Activated T-cell treated with anti-CD3 and anti-CD28 coated beads, Interleukin-2, amount 50 U/mL, for 72 hours (primary cell): ENCODE measurements at regions not wholly inside any gene's neighbourhood (a gene's known extent, or its start where the extent isn't known, plus 50 kb on each side); places are given as distances from the start of the nearest gene placed in this dataset.

Source experiments
- ATAC-seq, 2 donors: fragments of 150-1000 bp; cut with Tn5 transposase; replicated peaks in 1 of 2; 2 replicates each; pipeline ENCODE4 v1.10.0; 2021; ENCODE audit warnings: moderate library complexity in 2 of 2, mild to moderate bottlenecking in 1 of 2
- DNase-seq, 2 donors: peaks; one replicate each; pipeline ENCODE4 v3.0.0; 2021 to 2022; ENCODE audit warnings: mixed read lengths in 1 of 2
- H3K27ac Mint-ChIP-seq: one replicate; pipeline ENCODE4 v1.8.0; 2022; ENCODE audit warnings: mild to moderate bottlenecking, moderate library complexity, mixed read lengths
- H3K27me3 Mint-ChIP-seq: one replicate; pipeline ENCODE4 v1.8.0; 2022; ENCODE audit warnings: low read depth, mixed read lengths
- H3K36me3 Mint-ChIP-seq, 2 donors: one replicate each; pipeline ENCODE4 v1.8.0; 2022; ENCODE audit warnings: mixed read lengths in 2 of 2, mild to moderate bottlenecking in 1 of 2; ENCODE audit not compliant: insufficient read depth in 2 of 2
- H3K4me1 Mint-ChIP-seq: one replicate; pipeline ENCODE4 v1.8.0; 2022; ENCODE audit warnings: low read depth, mixed read lengths
- H3K4me3 Mint-ChIP-seq, 2 donors: one replicate each; pipeline ENCODE4 v1.8.0; 2022; ENCODE audit warnings: mild to moderate bottlenecking in 2 of 2, mixed read lengths in 2 of 2, moderate library complexity in 2 of 2
- H3K9me3 Mint-ChIP-seq, 2 donors: one replicate each; pipeline ENCODE4 v1.8.0; 2022; ENCODE audit warnings: mixed read lengths in 2 of 2

- peaks cover 0 to 10% of the 10 kb centered on the region in 2 donors for H3K9me3 Mint-ChIP-seq
- no peak for DNase-seq
- H3K27ac Mint-ChIP-seq = no peak overlapping the region
- peaks cover 70% of the 10 kb centered on the region for H3K4me1 Mint-ChIP-seq
- no peak overlapping the region for H3K4me3 Mint-ChIP-seq
- H3K27me3 Mint-ChIP-seq = no peaks in the 10 kb centered on the region
- no peak for ATAC-seq
- peaks cover 13 to 30% of the 10 kb centered on the region in 2 donors for H3K36me3 Mint-ChIP-seq
These were observed 57.0 kb downstream of the PHLDA1 start for GRCh38 chr12:75974323-75975187.

GRCh38 chr12:75971253-75971652, 60.3 kb downstream of the PHLDA1 start:
- peak in 1 of 2 donors; percentile 64 for ATAC-seq
- Mint-ChIP-seq H3K4me3 (no peak overlapping the region), H3K4me1 (peaks cover 49% of the 10 kb centered on the region), H3K27ac (no peak overlapping the region), H3K27me3 (no peaks in the 10 kb centered on the region), H3K9me3 (peaks cover 0 to 10% of the 10 kb centered on the region in 2 donors), H3K36me3 (peaks cover 13 to 30% of the 10 kb centered on the region in 2 donors)
- no peak for DNase-seq

GRCh38 chr12:75970310-75970709, 61.3 kb downstream of the PHLDA1 start:
- H3K9me3 Mint-ChIP-seq = peaks cover 0 to 10% of the 10 kb centered on the region in 2 donors
- no peak overlapping the region for H3K27ac Mint-ChIP-seq
- no peak for ATAC-seq

DNA sequence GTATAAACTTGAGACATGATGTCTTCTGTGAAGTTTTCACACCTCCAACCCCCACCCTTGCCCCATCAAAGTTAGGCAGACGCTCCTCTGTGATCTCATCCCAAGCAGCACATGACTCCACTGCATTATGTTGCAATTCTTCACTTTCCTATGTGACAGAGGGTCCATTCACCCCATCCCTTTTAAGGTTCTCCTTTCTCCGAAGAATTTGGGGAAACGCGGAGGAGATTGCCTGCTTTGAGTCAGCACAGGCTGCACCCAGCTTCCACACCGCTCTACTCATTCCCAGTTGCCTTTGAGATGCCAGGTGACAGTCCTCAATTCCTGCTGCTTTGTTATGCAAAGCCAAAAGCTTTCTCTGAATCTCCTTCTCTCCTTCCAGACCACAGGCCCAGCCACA, 61.8 kb downstream of the PHLDA1 start:
- Mint-ChIP-seq H3K4me3 (no peak overlapping the region), H3K27ac (no peak overlapping the region), H3K36me3 (peaks cover 13 to 30% of the 10 kb centered on the region in 2 donors), H3K9me3 (peaks cover 0 to 10% of the 10 kb centered on the region in 2 donors), H3K4me1 (peaks cover 55% of the 10 kb centered on the region), H3K27me3 (peaks cover 2% of the 10 kb centered on the region)
- ATAC-seq = no peak
- DNase-seq = no peak

More at GRCh38 chr12:75970310-75970709, 61.3 kb downstream of the PHLDA1 start:
- Mint-ChIP-seq H3K36me3 (peaks cover 13 to 30% of the 10 kb centered on the region in 2 donors), H3K27me3 (no peaks in the 10 kb centered on the region), H3K4me1 (peaks cover 52% of the 10 kb centered on the region), H3K4me3 (no peak overlapping the region)
- no peak for DNase-seq

DNA sequence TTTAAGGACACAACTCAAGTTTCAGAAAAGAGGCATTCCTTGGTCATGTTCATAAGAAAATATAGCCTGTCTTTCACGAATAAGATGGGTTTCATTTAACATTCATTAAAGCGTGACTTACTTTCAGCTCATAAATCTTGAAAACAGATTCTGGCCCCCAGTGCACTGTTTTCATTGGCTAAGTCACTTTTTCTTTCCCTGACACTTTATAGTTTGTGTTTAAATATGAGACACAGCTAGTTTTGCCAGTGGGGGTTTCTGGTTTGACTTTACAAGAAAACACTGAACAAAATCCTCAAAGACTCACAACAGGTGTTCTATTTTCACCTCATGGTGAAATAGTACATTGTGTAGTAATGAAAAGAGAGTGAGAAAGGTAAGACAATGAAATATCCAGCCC, 65.9 kb downstream of the PHLDA1 start:
- no peak for ATAC-seq
- H3K36me3 Mint-ChIP-seq = peaks cover 3 to 5% of the 10 kb centered on the region in 2 donors
- no peaks in the 10 kb centered on the region for H3K9me3 Mint-ChIP-seq
- peaks cover 7% of the 10 kb centered on the region for H3K27me3 Mint-ChIP-seq
- no peak for DNase-seq
- peak overlapping the region; percentile 70 for H3K27ac Mint-ChIP-seq
- H3K4me3 Mint-ChIP-seq = peak overlapping the region in 1 of 2 donors; percentile 14
- H3K4me1 Mint-ChIP-seq = peaks cover 35% of the 10 kb centered on the region

GRCh38 chr12:75964150-75964549, 67.4 kb downstream of the PHLDA1 start:
- H3K27ac Mint-ChIP-seq = peak overlapping the region; percentile 28

DNA sequence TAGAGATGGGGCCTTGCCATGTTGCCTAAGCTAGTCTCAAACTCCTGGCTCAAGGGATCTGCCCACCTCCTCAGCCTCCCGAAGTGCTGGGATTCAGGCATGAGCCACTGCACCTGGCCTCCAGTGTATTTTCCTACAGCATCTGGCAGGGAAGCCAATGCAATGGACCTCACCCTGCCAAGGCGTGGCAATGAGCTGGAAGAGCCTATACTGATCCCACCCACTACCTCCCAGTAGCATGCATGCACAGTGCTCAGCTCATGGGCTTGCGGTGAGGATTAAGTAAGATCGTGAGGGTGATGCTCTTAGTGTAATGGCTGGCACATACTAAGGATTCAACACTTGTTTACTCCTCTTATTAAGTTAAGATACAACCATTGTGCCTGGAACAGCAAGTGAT, 69.7 kb downstream of the PHLDA1 start:
- no peak for DNase-seq
- Mint-ChIP-seq H3K27me3 (peaks cover 7% of the 10 kb centered on the region), H3K4me3 (no peak overlapping the region), H3K27ac (no peak overlapping the region), H3K4me1 (peaks cover 28% of the 10 kb centered on the region), H3K9me3 (no peaks in the 10 kb centered on the region), H3K36me3 (peaks cover 0 to 1% of the 10 kb centered on the region in 2 donors)
- no peak for ATAC-seq

More at GRCh38 chr12:75964150-75964549, 67.4 kb downstream of the PHLDA1 start:
- Mint-ChIP-seq H3K9me3 (no peaks in the 10 kb centered on the region), H3K4me3 (no peak overlapping the region), H3K36me3 (peaks cover 0 to 1% of the 10 kb centered on the region in 2 donors), H3K27me3 (peaks cover 7% of the 10 kb centered on the region), H3K4me1 (peaks cover 33% of the 10 kb centered on the region)
- DNase-seq = no peak
- no peak for ATAC-seq

DNA sequence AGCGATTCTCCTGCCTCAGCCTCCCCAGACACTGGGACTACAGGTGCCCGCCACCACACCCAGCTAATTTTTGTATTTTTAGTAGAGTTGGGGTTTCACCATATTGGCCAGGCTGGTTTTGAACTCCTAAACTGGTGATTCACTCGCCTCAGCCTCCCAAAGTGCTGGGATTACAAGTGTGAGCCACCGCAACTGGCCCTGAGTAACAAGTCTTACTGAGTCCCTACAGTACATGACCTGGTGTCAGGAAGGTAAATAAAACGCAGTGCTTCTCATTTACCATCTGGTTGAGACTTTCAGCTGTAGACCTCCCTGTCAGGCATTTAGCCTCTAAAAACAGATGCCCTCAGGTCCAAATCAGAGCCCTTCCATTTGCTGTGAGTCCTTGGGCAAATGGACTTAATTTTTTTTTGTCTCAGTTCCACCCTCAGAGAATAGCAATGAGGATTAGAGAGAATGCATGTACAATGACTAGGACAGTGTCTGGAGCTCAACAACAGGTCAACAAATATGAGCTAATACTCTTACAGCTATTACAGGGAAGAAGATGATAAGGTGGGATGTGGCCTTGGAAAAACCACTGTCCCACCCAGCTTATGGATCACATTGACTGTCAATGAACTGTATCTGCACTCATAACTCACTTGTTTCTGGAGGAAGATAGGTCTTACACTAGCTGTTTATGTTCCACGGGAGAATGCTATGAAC, 70.5 kb downstream of the PHLDA1 start:
- H3K27ac Mint-ChIP-seq = no peak overlapping the region
- peaks cover 0 to 1% of the 10 kb centered on the region in 2 donors for H3K36me3 Mint-ChIP-seq
- DNase-seq = no peak
- H3K4me1 Mint-ChIP-seq = peaks cover 25% of the 10 kb centered on the region
- no peak overlapping the region for H3K4me3 Mint-ChIP-seq
- H3K27me3 Mint-ChIP-seq = peaks cover 7% of the 10 kb centered on the region
- H3K9me3 Mint-ChIP-seq = no peaks in the 10 kb centered on the region
- no peak for ATAC-seq

DNA sequence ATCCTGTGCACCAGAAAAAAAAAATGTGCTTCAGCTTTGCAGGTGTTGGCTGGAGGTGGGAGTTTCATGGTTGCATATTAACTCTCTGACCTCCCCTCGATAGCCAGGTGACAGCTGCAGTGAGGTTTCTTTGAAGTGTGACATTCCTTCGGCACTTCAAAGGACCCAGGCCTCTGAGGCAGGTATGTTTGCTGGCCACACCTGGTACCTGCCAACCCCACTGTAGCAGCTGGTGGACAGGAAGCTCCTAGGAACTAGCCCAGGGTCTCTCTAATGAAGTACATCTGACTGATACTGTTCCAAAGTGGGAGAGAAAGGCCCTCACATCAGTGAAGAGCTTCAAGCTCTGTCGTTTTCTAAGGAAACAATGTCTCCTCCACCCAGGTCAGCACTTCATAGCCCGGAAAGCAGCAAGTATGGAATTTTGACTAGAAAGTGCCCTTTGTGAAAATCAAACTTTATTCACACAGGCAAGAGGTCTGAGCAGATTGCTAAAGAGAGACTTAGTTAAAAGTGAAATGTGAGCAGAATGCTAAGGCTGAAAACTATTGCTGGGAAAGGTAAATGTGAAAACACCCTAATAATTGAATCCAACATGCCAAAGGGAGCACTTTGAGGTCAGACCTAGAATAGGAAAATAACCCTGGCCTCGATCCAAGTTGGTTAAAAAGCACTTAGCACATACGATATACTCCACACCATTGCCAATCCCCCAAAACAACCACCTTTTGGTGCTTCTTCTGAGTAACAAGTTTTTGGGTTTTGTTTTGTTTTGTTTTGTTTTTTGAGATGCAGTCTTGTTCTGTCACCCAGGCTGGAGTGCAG, 71.3 kb downstream of the PHLDA1 start:
- Mint-ChIP-seq H3K27ac (no peak overlapping the region), H3K9me3 (no peaks in the 10 kb centered on the region), H3K36me3 (peaks cover 0 to 1% of the 10 kb centered on the region in 2 donors), H3K27me3 (peaks cover 7% of the 10 kb centered on the region), H3K4me3 (no peak overlapping the region), H3K4me1 (peaks cover 17% of the 10 kb centered on the region)
- ATAC-seq (no peak), DNase-seq (no peak)

- Mint-ChIP-seq H3K36me3 (peaks cover 0 to 1% of the 10 kb centered on the region in 2 donors), H3K4me1 (peaks cover 14% of the 10 kb centered on the region), H3K4me3 (peak overlapping the region in 1 of 2 donors; percentile 40), H3K9me3 (no peaks in the 10 kb centered on the region), H3K27me3 (peaks cover 2% of the 10 kb centered on the region), H3K27ac (no peak overlapping the region)
- ATAC-seq (no peak), DNase-seq (no peak)
These were observed 72.1 kb downstream of the PHLDA1 start for GRCh38 chr12:75959506-75959905.

GRCh38 chr12:75959060-75959459, 72.5 kb downstream of the PHLDA1 start:
- H3K9me3 Mint-ChIP-seq = no peaks in the 10 kb centered on the region
- ATAC-seq = no peak
- no peaks in the 10 kb centered on the region for H3K27me3 Mint-ChIP-seq
- peak overlapping the region; percentile 7 for H3K27ac Mint-ChIP-seq
- H3K4me1 Mint-ChIP-seq = peaks cover 14% of the 10 kb centered on the region
- peak overlapping the region in 1 of 2 donors; percentile 40 for H3K4me3 Mint-ChIP-seq
- H3K36me3 Mint-ChIP-seq = no peaks in the 10 kb centered on the region
- no peak for DNase-seq

GRCh38 chr12:75955251-75955650, 76.3 kb downstream of the PHLDA1 start:
- no peaks in the 10 kb centered on the region for H3K36me3 Mint-ChIP-seq
- H3K4me3 Mint-ChIP-seq = no peak overlapping the region
- peaks cover 29% of the 10 kb centered on the region for H3K4me1 Mint-ChIP-seq
- no peaks in the 10 kb centered on the region for H3K9me3 Mint-ChIP-seq
- DNase-seq (no peak), ATAC-seq (no peak)
- peaks cover 6% of the 10 kb centered on the region for H3K27me3 Mint-ChIP-seq
- H3K27ac Mint-ChIP-seq = no peak overlapping the region
